Astrocyte (in vitro differentiated cells and primary cell): ENCODE measurements at regions not wholly inside any gene's neighbourhood (a gene's known extent, or its start where the extent isn't known, plus 50 kb on each side); places are given as distances from the start of the nearest gene placed in this dataset.

Experiments used
- DNase-seq: peaks from one replicate; pipeline ENCODE4 v3.0.0-alpha.2; 2010; ENCODE audit warnings: low read depth
- FAIRE-seq: peaks from 2 replicates; lab custom pipeline; 2011; peaks lifted over from hg19 to GRCh38; lab: Jason Lieb, UNC
- H2AFZ ChIP-seq: 2 replicates; pipeline ENCODE4 v1.6.0; 2012; ENCODE audit warnings: low read depth, low read length, inconsistent platforms
- H3K27ac ChIP-seq: 2 replicates; pipeline ENCODE4 v1.5.1; 2011; ENCODE audit warnings: low read depth, low read length, inconsistent platforms
- H3K27me3 ChIP-seq: 2 replicates; pipeline ENCODE4 v1.6.0; 2011; ENCODE audit warnings: low read length, inconsistent platforms; ENCODE audit not compliant: insufficient read depth
- H3K36me3 ChIP-seq: 2 replicates; pipeline ENCODE4 v1.5.1; 2011; ENCODE audit warnings: low read length, inconsistent platforms; ENCODE audit not compliant: insufficient read depth
- H3K4me1 ChIP-seq: 2 replicates; pipeline ENCODE4 v1.5.1; 2011; ENCODE audit warnings: low read length, inconsistent platforms; ENCODE audit not compliant: insufficient read depth
- H3K4me2 ChIP-seq: 2 replicates; pipeline ENCODE4 v1.6.0; 2012; ENCODE audit warnings: low read length, inconsistent platforms
- H3K4me3 ChIP-seq: 2 replicates; pipeline ENCODE4 v1.5.1; 2011; ENCODE audit warnings: low read depth, mild to moderate bottlenecking, low read length, inconsistent platforms; ENCODE audit not compliant: insufficient read depth
- H3K79me2 ChIP-seq: 2 replicates; pipeline ENCODE4 v1.6.0; 2012; ENCODE audit warnings: mild to moderate bottlenecking, low read length, inconsistent platforms; ENCODE audit not compliant: insufficient read depth
- H3K9ac ChIP-seq: 2 replicates; pipeline ENCODE4 v1.6.0; 2012; ENCODE audit warnings: mild to moderate bottlenecking, low read length, inconsistent platforms
- H3K9me3 ChIP-seq: 2 replicates; pipeline ENCODE4 v1.5.1; 2012; ENCODE audit warnings: low read depth, mild to moderate bottlenecking, low read length, inconsistent platforms; ENCODE audit not compliant: insufficient read depth
- H4K20me1 ChIP-seq: 2 replicates; pipeline ENCODE4 v1.6.0; 2012; ENCODE audit warnings: low read length, inconsistent platforms; ENCODE audit not compliant: insufficient read depth
- H3K27ac Mint-ChIP-seq: one replicate; pipeline ENCODE4 v1.8.0; 2021; ENCODE audit warnings: mild to moderate bottlenecking, mixed read lengths; ENCODE audit not compliant: unreplicated experiment
- H3K27me3 Mint-ChIP-seq: one replicate; pipeline ENCODE4 v1.8.0; 2021; ENCODE audit warnings: low read depth, mixed read lengths; ENCODE audit not compliant: unreplicated experiment
- H3K36me3 Mint-ChIP-seq: one replicate; pipeline ENCODE4 v1.8.0; 2021; ENCODE audit warnings: low read depth, mixed read lengths; ENCODE audit not compliant: unreplicated experiment
- H3K4me1 Mint-ChIP-seq: one replicate; pipeline ENCODE4 v1.8.0; 2021; ENCODE audit warnings: low read depth, mixed read lengths; ENCODE audit not compliant: unreplicated experiment
- H3K4me3 Mint-ChIP-seq: one replicate; pipeline ENCODE4 v1.8.0; 2021; ENCODE audit warnings: mild to moderate bottlenecking, moderate library complexity, mixed read lengths; ENCODE audit not compliant: unreplicated experiment
- H3K9me3 Mint-ChIP-seq: one replicate; pipeline ENCODE4 v1.8.0; 2021; ENCODE audit warnings: mild to moderate bottlenecking, mixed read lengths; ENCODE audit not compliant: unreplicated experiment
- EZH2 ChIP-seq: IDR thresholded peaks from 2 replicates; pipeline ENCODE4 v1.6.1; 2012; ENCODE audit warnings: mild to moderate bottlenecking, low read length, inconsistent platforms; ENCODE audit not compliant: insufficient read depth
- TF ChIP-seq, protein P1 (sequence below): IDR thresholded peaks from 2 replicates; pipeline ENCODE4 v1.5.1; 2011; ENCODE audit warnings: low read depth, mild to moderate bottlenecking, inconsistent platforms, low read length, moderate library complexity; ENCODE audit not compliant: insufficient read depth

DNA sequence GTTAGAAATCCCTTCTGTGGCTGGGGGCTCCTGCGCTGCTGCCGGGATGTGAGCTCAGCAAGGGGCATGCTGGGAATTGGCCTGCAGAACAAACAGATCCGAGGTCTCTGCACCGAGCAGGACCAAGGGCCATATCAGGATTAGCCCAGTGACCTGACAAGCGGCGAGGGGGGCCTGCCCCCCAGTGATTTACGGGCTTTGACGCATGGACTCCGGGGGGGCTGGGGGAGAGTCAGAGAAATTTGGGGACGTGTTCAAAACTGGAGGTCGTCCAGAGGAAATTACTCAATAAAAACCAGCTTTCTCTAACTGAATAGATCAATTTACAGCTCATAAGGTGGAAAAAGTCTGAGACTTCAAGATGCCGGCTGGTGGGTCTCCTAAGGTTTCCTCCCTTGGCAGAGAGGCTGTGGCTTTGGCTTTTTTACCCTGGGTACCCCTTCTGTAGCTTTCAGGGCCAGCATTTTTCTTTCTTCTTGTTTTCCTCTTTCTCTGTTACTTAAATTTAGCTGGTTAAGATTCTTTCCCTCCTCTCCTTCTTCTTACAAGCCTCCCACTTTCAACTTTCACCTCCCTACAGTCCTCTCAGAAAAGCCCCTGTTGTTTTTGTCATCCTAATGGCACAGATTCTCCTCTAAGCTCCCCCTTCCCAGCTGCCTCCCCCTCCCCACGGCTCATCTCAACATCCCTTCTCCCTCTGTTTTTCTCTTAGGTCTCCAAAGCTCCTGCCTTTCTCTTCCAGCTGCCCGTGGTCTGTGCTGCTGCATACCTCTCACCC, 551.0 kb downstream of the CCDC171 start:
- Histone ChIP-seq H3K4me2 (no peak overlapping the region), H3K36me3 (no peaks in the 10 kb centered on the region), H4K20me1 (no peaks in the 10 kb centered on the region), H3K79me2 (no peaks in the 10 kb centered on the region), H3K9me3 (no peaks in the 10 kb centered on the region), H3K4me3 (no peak overlapping the region), H3K9ac (no peak overlapping the region), H3K27me3 (no peaks in the 10 kb centered on the region), H2AFZ (no peak overlapping the region), H3K27ac (no peak overlapping the region), H3K4me1 (peaks cover 2% of the 10 kb centered on the region)
- Mint-ChIP-seq H3K27me3 (no peaks in the 10 kb centered on the region), H3K4me1 (peaks cover 29% of the 10 kb centered on the region), H3K4me3 (no peak overlapping the region), H3K36me3 (no peaks in the 10 kb centered on the region), H3K27ac (no peak overlapping the region), H3K9me3 (no peaks in the 10 kb centered on the region)
- no peak for DNase-seq
- no peak for FAIRE-seq
- no peak for TF ChIP-seq EZH2
- TF ChIP-seq, protein P1, sequence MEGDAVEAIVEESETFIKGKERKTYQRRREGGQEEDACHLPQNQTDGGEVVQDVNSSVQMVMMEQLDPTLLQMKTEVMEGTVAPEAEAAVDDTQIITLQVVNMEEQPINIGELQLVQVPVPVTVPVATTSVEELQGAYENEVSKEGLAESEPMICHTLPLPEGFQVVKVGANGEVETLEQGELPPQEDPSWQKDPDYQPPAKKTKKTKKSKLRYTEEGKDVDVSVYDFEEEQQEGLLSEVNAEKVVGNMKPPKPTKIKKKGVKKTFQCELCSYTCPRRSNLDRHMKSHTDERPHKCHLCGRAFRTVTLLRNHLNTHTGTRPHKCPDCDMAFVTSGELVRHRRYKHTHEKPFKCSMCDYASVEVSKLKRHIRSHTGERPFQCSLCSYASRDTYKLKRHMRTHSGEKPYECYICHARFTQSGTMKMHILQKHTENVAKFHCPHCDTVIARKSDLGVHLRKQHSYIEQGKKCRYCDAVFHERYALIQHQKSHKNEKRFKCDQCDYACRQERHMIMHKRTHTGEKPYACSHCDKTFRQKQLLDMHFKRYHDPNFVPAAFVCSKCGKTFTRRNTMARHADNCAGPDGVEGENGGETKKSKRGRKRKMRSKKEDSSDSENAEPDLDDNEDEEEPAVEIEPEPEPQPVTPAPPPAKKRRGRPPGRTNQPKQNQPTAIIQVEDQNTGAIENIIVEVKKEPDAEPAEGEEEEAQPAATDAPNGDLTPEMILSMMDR = no peak

DNA sequence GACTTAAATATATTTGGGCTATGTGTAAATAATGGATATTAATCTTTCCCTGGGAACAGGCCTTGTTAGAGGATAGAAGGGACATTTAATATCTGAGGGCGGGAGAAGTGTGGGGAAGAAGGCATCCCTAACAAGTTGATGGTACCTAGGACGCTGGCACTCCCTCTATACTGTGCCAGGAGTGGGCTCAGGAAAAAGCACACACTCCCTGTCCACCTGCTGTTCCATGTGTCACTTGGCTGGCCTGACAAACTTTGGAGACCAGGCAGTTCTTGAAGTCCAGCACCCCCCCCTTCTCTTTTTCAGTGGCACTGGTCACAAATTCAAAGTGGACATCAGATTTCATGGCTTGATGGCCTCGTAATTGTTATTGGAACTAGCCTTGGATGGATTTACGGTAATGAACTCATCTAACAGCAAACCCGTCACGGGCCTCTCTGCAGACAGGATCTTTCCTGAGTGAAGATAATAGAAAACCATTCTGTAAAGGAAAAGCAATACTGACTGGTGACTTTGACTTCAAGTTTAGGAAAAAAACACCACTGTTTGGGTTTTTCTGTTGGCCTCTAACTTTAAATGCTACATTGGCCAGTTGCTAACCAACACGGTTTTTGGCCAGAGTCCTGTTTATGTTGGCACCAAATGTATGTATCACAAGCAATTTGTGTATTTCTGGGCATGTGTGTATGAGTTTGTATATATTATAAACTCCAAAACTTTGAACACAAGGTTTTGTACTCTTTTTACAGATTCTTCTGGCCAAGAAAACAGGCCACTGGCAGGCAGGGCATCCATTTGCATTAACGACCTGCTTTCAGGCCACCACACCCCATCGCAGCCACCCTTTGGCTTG, 552.6 kb downstream of the CCDC171 start:
- no peak overlapping the region for H3K27ac ChIP-seq
- Mint-ChIP-seq H3K9me3 (no peaks in the 10 kb centered on the region), H3K4me1 (peaks cover 20% of the 10 kb centered on the region), H3K36me3 (no peaks in the 10 kb centered on the region), H3K27ac (no peak overlapping the region), H3K4me3 (no peak overlapping the region), H3K27me3 (no peaks in the 10 kb centered on the region)
- FAIRE-seq = no peak
- H3K9ac ChIP-seq = no peak overlapping the region
- no peaks in the 10 kb centered on the region for H3K79me2 ChIP-seq
- no peaks in the 10 kb centered on the region for H4K20me1 ChIP-seq
- H3K9me3 ChIP-seq = no peaks in the 10 kb centered on the region
- DNase-seq = peak; percentile 45
- no peak overlapping the region for H3K4me3 ChIP-seq
- TF ChIP-seq, protein P1 = no peak
- no peak for TF ChIP-seq EZH2
- peaks cover 2% of the 10 kb centered on the region for H3K4me1 ChIP-seq
- H2AFZ ChIP-seq = peak overlapping the region; percentile 36
- no peak overlapping the region for H3K4me2 ChIP-seq
- no peaks in the 10 kb centered on the region for H3K27me3 ChIP-seq
- no peaks in the 10 kb centered on the region for H3K36me3 ChIP-seq
